ENCODE measurements at regions not wholly inside any gene's neighbourhood (a gene's known extent, or its start where the extent isn't known, plus 50 kb on each side); places are given as distances from the start of the nearest gene placed in this dataset.
A peak's percentile ranks its signal among the peaks of the same experiment; 100 is the strongest.

DNA sequence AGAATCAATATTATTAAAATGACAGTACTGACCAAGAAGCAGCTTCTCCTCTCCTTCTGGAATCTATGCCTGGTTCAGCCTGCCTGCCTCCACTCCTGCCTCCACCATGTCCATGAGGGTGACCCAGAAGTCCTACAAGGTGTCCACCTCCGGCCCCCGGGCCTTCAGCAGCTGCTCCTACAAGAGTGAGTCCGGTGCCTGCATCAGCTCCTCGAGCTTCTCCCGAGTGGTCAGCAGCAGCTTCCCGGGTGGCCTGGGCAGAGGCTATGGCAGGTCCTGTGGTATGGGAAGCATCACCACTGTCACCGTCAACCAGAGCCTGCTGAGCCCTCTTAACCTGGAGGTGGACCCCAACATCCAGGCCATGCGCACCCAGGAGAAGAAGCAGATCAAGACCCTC, 822.4 kb upstream of the NEGR1 start (continued):
- TF ChIP-seq, protein P1, sequence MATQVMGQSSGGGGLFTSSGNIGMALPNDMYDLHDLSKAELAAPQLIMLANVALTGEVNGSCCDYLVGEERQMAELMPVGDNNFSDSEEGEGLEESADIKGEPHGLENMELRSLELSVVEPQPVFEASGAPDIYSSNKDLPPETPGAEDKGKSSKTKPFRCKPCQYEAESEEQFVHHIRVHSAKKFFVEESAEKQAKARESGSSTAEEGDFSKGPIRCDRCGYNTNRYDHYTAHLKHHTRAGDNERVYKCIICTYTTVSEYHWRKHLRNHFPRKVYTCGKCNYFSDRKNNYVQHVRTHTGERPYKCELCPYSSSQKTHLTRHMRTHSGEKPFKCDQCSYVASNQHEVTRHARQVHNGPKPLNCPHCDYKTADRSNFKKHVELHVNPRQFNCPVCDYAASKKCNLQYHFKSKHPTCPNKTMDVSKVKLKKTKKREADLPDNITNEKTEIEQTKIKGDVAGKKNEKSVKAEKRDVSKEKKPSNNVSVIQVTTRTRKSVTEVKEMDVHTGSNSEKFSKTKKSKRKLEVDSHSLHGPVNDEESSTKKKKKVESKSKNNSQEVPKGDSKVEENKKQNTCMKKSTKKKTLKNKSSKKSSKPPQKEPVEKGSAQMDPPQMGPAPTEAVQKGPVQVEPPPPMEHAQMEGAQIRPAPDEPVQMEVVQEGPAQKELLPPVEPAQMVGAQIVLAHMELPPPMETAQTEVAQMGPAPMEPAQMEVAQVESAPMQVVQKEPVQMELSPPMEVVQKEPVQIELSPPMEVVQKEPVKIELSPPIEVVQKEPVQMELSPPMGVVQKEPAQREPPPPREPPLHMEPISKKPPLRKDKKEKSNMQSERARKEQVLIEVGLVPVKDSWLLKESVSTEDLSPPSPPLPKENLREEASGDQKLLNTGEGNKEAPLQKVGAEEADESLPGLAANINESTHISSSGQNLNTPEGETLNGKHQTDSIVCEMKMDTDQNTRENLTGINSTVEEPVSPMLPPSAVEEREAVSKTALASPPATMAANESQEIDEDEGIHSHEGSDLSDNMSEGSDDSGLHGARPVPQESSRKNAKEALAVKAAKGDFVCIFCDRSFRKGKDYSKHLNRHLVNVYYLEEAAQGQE (IDR thresholded peaks at IDR 0.05; ENCODE audit: unreplicated experiment): no peak
- TF ChIP-seq STAT1 (IDR thresholded peaks at IDR 0.05; ENCODE audit: unreplicated experiment): no peak
- no peak for TF ChIP-seq NANOG (IDR thresholded peaks at IDR 0.05; ENCODE audit: borderline replicate concordance)
- TF ChIP-seq, protein P2, sequence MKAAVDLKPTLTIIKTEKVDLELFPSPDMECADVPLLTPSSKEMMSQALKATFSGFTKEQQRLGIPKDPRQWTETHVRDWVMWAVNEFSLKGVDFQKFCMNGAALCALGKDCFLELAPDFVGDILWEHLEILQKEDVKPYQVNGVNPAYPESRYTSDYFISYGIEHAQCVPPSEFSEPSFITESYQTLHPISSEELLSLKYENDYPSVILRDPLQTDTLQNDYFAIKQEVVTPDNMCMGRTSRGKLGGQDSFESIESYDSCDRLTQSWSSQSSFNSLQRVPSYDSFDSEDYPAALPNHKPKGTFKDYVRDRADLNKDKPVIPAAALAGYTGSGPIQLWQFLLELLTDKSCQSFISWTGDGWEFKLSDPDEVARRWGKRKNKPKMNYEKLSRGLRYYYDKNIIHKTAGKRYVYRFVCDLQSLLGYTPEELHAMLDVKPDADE (IDR thresholded peaks at IDR 0.05): no peak
- TF ChIP-seq JUNB (IDR thresholded peaks at IDR 0.05; ENCODE audit: unreplicated experiment): no peak

DNA sequence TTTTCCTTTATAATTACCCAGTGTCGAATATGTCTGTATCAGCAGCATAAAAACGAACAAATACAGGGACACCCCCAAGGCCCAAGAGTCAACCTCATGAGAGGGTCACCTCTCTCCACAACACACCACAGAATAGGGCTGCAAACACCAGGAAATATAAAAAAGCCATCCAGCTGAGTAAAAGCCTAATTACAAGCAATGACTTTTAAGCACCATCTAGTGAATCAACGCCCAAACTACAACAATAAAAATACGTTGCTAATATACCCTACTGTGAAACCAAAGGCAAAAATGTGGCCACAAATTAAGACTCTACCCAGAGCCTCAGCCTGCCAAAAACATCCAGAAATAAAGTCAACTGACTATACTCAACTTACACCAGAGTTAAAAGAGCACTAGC, 817.9 kb upstream of the NEGR1 start:
- no peak overlapping the region for H3K27ac Mint-ChIP-seq
- H3K4me1 Mint-ChIP-seq: peaks cover 18% of the 10 kb centered on the region
- TF ChIP-seq, protein P3, sequence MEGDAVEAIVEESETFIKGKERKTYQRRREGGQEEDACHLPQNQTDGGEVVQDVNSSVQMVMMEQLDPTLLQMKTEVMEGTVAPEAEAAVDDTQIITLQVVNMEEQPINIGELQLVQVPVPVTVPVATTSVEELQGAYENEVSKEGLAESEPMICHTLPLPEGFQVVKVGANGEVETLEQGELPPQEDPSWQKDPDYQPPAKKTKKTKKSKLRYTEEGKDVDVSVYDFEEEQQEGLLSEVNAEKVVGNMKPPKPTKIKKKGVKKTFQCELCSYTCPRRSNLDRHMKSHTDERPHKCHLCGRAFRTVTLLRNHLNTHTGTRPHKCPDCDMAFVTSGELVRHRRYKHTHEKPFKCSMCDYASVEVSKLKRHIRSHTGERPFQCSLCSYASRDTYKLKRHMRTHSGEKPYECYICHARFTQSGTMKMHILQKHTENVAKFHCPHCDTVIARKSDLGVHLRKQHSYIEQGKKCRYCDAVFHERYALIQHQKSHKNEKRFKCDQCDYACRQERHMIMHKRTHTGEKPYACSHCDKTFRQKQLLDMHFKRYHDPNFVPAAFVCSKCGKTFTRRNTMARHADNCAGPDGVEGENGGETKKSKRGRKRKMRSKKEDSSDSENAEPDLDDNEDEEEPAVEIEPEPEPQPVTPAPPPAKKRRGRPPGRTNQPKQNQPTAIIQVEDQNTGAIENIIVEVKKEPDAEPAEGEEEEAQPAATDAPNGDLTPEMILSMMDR (conservative IDR thresholded peaks at IDR 0.05; ENCODE audit: low read depth in 2 of 2): peak; percentile 53 to 65
- no peak for TF ChIP-seq JUNB (IDR thresholded peaks at IDR 0.05; ENCODE audit: unreplicated experiment)

DNA sequence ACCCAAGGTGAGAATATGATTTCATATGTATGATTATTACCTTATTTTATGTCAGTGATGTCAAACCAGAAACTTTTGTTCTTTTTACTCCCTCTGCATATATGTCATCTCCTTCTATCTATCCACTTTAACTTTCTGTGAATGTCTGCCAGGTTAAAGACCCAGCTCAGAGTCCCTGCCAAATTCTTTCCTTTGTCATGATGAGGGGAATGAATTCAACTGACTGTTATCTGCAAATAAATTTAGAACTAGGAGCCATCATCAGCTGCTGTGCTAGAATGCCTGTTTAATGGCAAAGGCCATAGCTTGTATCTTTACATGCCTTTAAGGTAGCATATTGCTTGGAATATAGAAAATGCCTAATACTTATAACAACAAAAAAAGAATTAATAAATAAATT, 815.6 kb upstream of the NEGR1 start:
- H2AFZ ChIP-seq: no peak overlapping the region
- ATAC-seq (peak; percentile 68), DNase-seq (ENCODE audit: low spot score) (peak; percentile 77)
- no peaks in the 10 kb centered on the region for H4K20me1 ChIP-seq (replicated peaks; ENCODE audit: insufficient read depth)
- no peaks in the 10 kb centered on the region for H3K79me2 ChIP-seq (replicated peaks; ENCODE audit: insufficient read depth)
- H3K27ac ChIP-seq (ENCODE audit: low read depth): no peak overlapping the region
- H3F3A ChIP-seq (replicated peaks; ENCODE audit: low read depth): no peaks in the 10 kb centered on the region
- no peaks in the 10 kb centered on the region for H3K36me3 ChIP-seq (ENCODE audit: insufficient read depth)
- H3K4me3 ChIP-seq: no peak overlapping the region
- peaks cover 18% of the 10 kb centered on the region for H3K4me1 Mint-ChIP-seq
- no peaks in the 10 kb centered on the region for H3K9me3 Mint-ChIP-seq
- H3K27me3 Mint-ChIP-seq (ENCODE audit: insufficient read depth, low read depth, poor library complexity): peaks cover 4% of the 10 kb centered on the region
- no peak overlapping the region for H3K4me3 Mint-ChIP-seq
- no peaks in the 10 kb centered on the region for H3K36me3 Mint-ChIP-seq (ENCODE audit: low read depth)
- no peaks in the 10 kb centered on the region; the same call in 1 of the 2 replicates for H3K9me2 ChIP-seq (ENCODE audit: insufficient read depth)
- H3K4me2 ChIP-seq: no peak overlapping the region
- H3K4me1 ChIP-seq (ENCODE audit: insufficient read depth): peaks cover 15% of the 10 kb centered on the region
- no peaks in the 10 kb centered on the region for H3K27me3 ChIP-seq (ENCODE audit: insufficient read depth)
- H3K27ac Mint-ChIP-seq: no peak overlapping the region
- TF ChIP-seq STAT1 (IDR thresholded peaks at IDR 0.05; ENCODE audit: unreplicated experiment) (no peak), POLR2AphosphoS5 (IDR thresholded peaks at IDR 0.05; ENCODE audit: low read depth) (no peak)

More for the DNA sequence above, 817.9 kb upstream of the NEGR1 start:
- no peaks in the 10 kb centered on the region for H3F3A ChIP-seq (replicated peaks; ENCODE audit: low read depth)
- H3K9me2 ChIP-seq (ENCODE audit: insufficient read depth): 0 out of 2 replicates have a peak, but pooled peaks cover 4% of the 10 kb centered on the region
- peaks cover 4% of the 10 kb centered on the region for H3K27me3 Mint-ChIP-seq (ENCODE audit: insufficient read depth, low read depth, poor library complexity)
- peak overlapping the region; percentile 57; the same call in 1 of the 2 replicates for H2AFZ ChIP-seq
- DNase-seq (ENCODE audit: low spot score): peak; percentile 56
- no peak overlapping the region for H3K4me2 ChIP-seq
- no peaks in the 10 kb centered on the region for H3K27me3 ChIP-seq (ENCODE audit: insufficient read depth)
- H3K4me3 ChIP-seq: no peak overlapping the region
- peaks cover 15% of the 10 kb centered on the region for H3K4me1 ChIP-seq (ENCODE audit: insufficient read depth)
- no peak overlapping the region for H3K27ac ChIP-seq (ENCODE audit: low read depth)
- no peaks in the 10 kb centered on the region for H3K36me3 ChIP-seq (ENCODE audit: insufficient read depth)
- H3K4me3 Mint-ChIP-seq: no peak overlapping the region
- no peaks in the 10 kb centered on the region for H4K20me1 ChIP-seq (replicated peaks; ENCODE audit: insufficient read depth)
- H3K79me2 ChIP-seq (replicated peaks; ENCODE audit: insufficient read depth): no peaks in the 10 kb centered on the region
- ATAC-seq: no peak
- peaks cover 13% of the 10 kb centered on the region for H3K9me3 Mint-ChIP-seq
- peaks cover 12% of the 10 kb centered on the region for H3K36me3 Mint-ChIP-seq (ENCODE audit: low read depth)

Measured in GM23338 (cell line).